Ovary (tissue), 3 donors: ENCODE measurements at regions not wholly inside any gene's neighbourhood (a gene's known extent, or its start where the extent isn't known, plus 50 kb on each side); places are given as distances from the start of the nearest gene placed in this dataset.

Source experiments
- EP300 ChIP-seq: sonication (generic); formaldehyde crosslinking; IDR thresholded peaks from one replicate; pipeline ENCODE4 v1.6.1; 2017; ENCODE audit warnings: antibody characterized with exemption
- POLR2A ChIP-seq: fragments of 450-650 bp; IDR thresholded peaks from one replicate; pipeline ENCODE4 v1.6.1; 2017; ENCODE audit warnings: antibody characterized with exemption, mild to moderate bottlenecking, moderate library complexity
- TF ChIP-seq, protein P1 (sequence below), 3 donors: fragments of 450-650 bp in 2 of 3; fragments of 200-600 bp in 1 of 3; IDR thresholded peaks; one replicate each; pipeline versions ENCODE4 v1.5.1 to v1.8.0; 2016 to 2022; ENCODE audit warnings: antibody characterized with exemption in 3 of 3, mild to moderate bottlenecking in 1 of 3
- donor health status: DM: no; HTN: no; CAD: no.

DNA sequence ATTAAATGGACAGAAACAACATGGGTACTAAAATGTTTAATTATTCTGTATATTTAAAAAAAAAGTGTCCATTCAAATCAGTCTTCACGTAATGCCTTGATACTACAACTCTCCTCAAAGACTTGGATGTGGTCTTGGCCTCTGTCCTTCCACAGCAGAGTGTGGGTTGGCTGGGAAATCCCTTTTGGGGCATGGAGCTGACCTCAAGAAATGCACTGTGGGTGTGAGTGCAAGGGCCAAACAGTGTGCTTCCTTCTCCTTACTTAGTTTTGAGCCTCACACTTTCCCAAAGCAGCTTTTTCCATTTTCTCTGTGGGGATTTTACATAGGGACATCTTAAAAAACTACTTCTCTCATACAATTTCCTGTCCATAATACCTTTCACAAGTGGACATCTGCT lies 607.4 kb downstream of the EFNB2 start:
- TF ChIP-seq, protein P1, sequence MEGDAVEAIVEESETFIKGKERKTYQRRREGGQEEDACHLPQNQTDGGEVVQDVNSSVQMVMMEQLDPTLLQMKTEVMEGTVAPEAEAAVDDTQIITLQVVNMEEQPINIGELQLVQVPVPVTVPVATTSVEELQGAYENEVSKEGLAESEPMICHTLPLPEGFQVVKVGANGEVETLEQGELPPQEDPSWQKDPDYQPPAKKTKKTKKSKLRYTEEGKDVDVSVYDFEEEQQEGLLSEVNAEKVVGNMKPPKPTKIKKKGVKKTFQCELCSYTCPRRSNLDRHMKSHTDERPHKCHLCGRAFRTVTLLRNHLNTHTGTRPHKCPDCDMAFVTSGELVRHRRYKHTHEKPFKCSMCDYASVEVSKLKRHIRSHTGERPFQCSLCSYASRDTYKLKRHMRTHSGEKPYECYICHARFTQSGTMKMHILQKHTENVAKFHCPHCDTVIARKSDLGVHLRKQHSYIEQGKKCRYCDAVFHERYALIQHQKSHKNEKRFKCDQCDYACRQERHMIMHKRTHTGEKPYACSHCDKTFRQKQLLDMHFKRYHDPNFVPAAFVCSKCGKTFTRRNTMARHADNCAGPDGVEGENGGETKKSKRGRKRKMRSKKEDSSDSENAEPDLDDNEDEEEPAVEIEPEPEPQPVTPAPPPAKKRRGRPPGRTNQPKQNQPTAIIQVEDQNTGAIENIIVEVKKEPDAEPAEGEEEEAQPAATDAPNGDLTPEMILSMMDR (IDR thresholded peaks at IDR 0.05) = no peak
- TF ChIP-seq POLR2A (no peak), EP300 (no peak)
